IMR-90 (cell line): ENCODE measurements at regions not wholly inside any gene's neighbourhood (a gene's known extent, or its start where the extent isn't known, plus 50 kb on each side); places are given as distances from the start of the nearest gene placed in this dataset.

ENCODE experiments used
- ATAC-seq: fragments of 200-7000 bp; cut with Tn5 transposase; 2 replicates; pipeline ENCODE4 v1.9.1; 2020; ENCODE audit warnings: low read depth, mild to moderate bottlenecking, moderate library complexity
- BruUV-seq: library from RNA; stranded (reverse); fragments of 400-500 nt; replicated peaks from 2 replicates; lab custom pipeline; 2021; lab: Mats Ljungman, UMichigan
- CTCF ChIA-PET: fragments of 300-600 bp; formaldehyde crosslinking; extraction: SDS; loops from one replicate; lab custom pipeline; 2021; ENCODE audit warnings: antibody characterized with exemption; lab: Yijun Ruan, JAX
- POLR2A ChIA-PET: fragments of 300-600 bp; sonication (Branson Sonifier 250); formaldehyde crosslinking; loops from one replicate; lab custom pipeline; 2022; ENCODE audit warnings: antibody characterized with exemption; ENCODE audit not compliant: unreplicated experiment; lab: Charles Lee
- DNase-seq: peaks from one replicate; pipeline ENCODE4 v3.0.0; 2013
- H2AFZ ChIP-seq: replicated peaks from 2 replicates; pipeline ENCODE3; 2013; ENCODE audit warnings: low read length, mild to moderate bottlenecking; ENCODE audit not compliant: poor library complexity
- H2AK5ac ChIP-seq: 2 replicates; pipeline ENCODE4 v1.6.1; 2013; ENCODE audit warnings: low read depth, low read length, inconsistent platforms
- H2AK9ac ChIP-seq: replicated peaks from 2 replicates; pipeline ENCODE3; 2013; ENCODE audit warnings: mild to moderate bottlenecking, low read depth, low read length, moderate library complexity; ENCODE audit not compliant: poor library complexity
- H2BK120ac ChIP-seq: 2 replicates; pipeline ENCODE4 v1.6.1; 2013; ENCODE audit warnings: low read depth, low read length, inconsistent platforms
- H2BK15ac ChIP-seq: 3 replicates; pipeline ENCODE4 v1.6.1; 2013; ENCODE audit warnings: low read depth, low read length, inconsistent platforms
- H2BK20ac ChIP-seq: 2 replicates; pipeline ENCODE4 v1.6.1; 2013; ENCODE audit warnings: low read depth, mild to moderate bottlenecking, inconsistent platforms, low read length, moderate library complexity
- H2BK5ac ChIP-seq: 2 replicates; pipeline ENCODE4 v1.6.1; 2013; ENCODE audit warnings: mild to moderate bottlenecking, low read depth, low read length, inconsistent platforms; ENCODE audit not compliant: poor library complexity, severe bottlenecking
- H3K14ac ChIP-seq: replicated peaks from 2 replicates; pipeline ENCODE4 v1.6.1; 2013; ENCODE audit warnings: low read depth, low read length, inconsistent platforms
- H3K18ac ChIP-seq: 2 replicates; pipeline ENCODE4 v1.6.1; 2013; ENCODE audit warnings: low read depth, low read length, control low read depth
- H3K23ac ChIP-seq: 2 replicates; pipeline ENCODE4 v1.6.1; 2013; ENCODE audit warnings: low read depth, low read length, inconsistent platforms
- H3K27ac ChIP-seq: 2 replicates; pipeline ENCODE4 v1.5.1; 2013; ENCODE audit warnings: mild to moderate bottlenecking, control low read depth, low read length; ENCODE audit not compliant: insufficient read depth
- H3K27me3 ChIP-seq: 2 replicates; pipeline ENCODE4 v1.6.1; 2013; ENCODE audit warnings: low read length; ENCODE audit not compliant: control insufficient read depth, insufficient read depth
- H3K36me3 ChIP-seq: 2 replicates; pipeline ENCODE4 v1.6.1; 2013; ENCODE audit warnings: low read length, mixed read lengths; ENCODE audit not compliant: control insufficient read depth, insufficient read depth
- H3K4ac ChIP-seq: 2 replicates; pipeline ENCODE4 v1.6.1; 2013; ENCODE audit warnings: low read depth, low read length, inconsistent platforms
- H3K4me1 ChIP-seq: 2 replicates; pipeline ENCODE4 v1.6.1; 2013; ENCODE audit warnings: low read length, mixed read lengths; ENCODE audit not compliant: control insufficient read depth, insufficient read depth
- H3K4me2 ChIP-seq: 2 replicates; pipeline ENCODE4 v1.6.1; 2013; ENCODE audit warnings: low read depth, mild to moderate bottlenecking, control low read depth, low read length, moderate library complexity
- H3K4me3 ChIP-seq: 2 replicates; pipeline ENCODE4 v1.5.1; 2013; ENCODE audit warnings: low read depth, mild to moderate bottlenecking, control low read depth, low read length, moderate library complexity; ENCODE audit not compliant: insufficient read depth
- H3K56ac ChIP-seq: 2 replicates; pipeline ENCODE4 v1.6.1; 2013; ENCODE audit warnings: low read length, inconsistent platforms; ENCODE audit not compliant: insufficient read depth; ENCODE audit errors: extremely low read depth
- H3K79me1 ChIP-seq, 2 experiments: 2 replicates each; pipeline ENCODE4 v1.6.1; 2013; ENCODE audit warnings: low read length in 2 of 2, inconsistent platforms in 1 of 2, low read depth in 1 of 2
- H3K9ac ChIP-seq: 2 replicates; pipeline ENCODE4 v1.6.1; 2013; ENCODE audit warnings: low read depth, low read length, control low read depth
- H3K9me1 ChIP-seq: 2 replicates; pipeline ENCODE4 v1.6.1; 2013; ENCODE audit warnings: low read length, inconsistent platforms; ENCODE audit not compliant: insufficient read depth
- H3K9me3 ChIP-seq: 2 replicates; pipeline ENCODE4 v1.6.1; 2013; ENCODE audit warnings: low read length; ENCODE audit not compliant: control insufficient read depth, insufficient read depth
- H4K20me1 ChIP-seq: 2 replicates; pipeline ENCODE4 v1.6.1; 2013; ENCODE audit warnings: low read length, inconsistent platforms; ENCODE audit not compliant: insufficient read depth
- H4K5ac ChIP-seq: 2 replicates; pipeline ENCODE4 v1.6.1; 2013; ENCODE audit warnings: mild to moderate bottlenecking, low read depth, low read length, control low read depth
- H4K8ac ChIP-seq, 2 experiments: 2 replicates each; pipeline ENCODE4 v1.6.1; 2013; ENCODE audit warnings: low read depth in 2 of 2, low read length in 2 of 2, control low read depth in 1 of 2, inconsistent platforms in 1 of 2
- H4K91ac ChIP-seq: 2 replicates; pipeline ENCODE4 v1.6.1; 2013; ENCODE audit warnings: low read depth, low read length, inconsistent platforms; ENCODE audit not compliant: insufficient read depth
- BHLHE40 ChIP-seq: fragments of 150-350 bp; IDR thresholded peaks from 2 replicates; pipeline ENCODE4 v1.6.1; 2016; ENCODE audit warnings: mild to moderate bottlenecking, low read depth, low read length
- CEBPB ChIP-seq: IDR thresholded peaks from 2 replicates; pipeline ENCODE4 v1.6.1; 2012; ENCODE audit warnings: low read depth, low read length, improper control_type of control experiment
- CHD1 ChIP-seq: IDR thresholded peaks from 2 replicates; pipeline ENCODE4 v1.6.1; 2012; ENCODE audit warnings: low read depth, low read length, improper control_type of control experiment
- CTCF ChIP-seq: conservative IDR thresholded peaks from 2 replicates; pipeline ENCODE4 v1.5.1; 2012; ENCODE audit warnings: mild to moderate bottlenecking, low read depth, low read length, improper control_type of control experiment
- ELK1 ChIP-seq: fragments of 150-350 bp; IDR thresholded peaks from 2 replicates; pipeline ENCODE4 v1.6.1; 2016; ENCODE audit warnings: low read depth, mild to moderate bottlenecking, low read length, moderate library complexity, borderline replicate concordance
- FOS ChIP-seq: fragments of 150-350 bp; IDR thresholded peaks from 2 replicates; pipeline ENCODE4 v1.6.1; 2016; ENCODE audit warnings: low read depth, low read length
- MAFK ChIP-seq: IDR thresholded peaks from 2 replicates; pipeline ENCODE4 v1.6.1; 2012; ENCODE audit warnings: low read depth, low read length, improper control_type of control experiment
- MAZ ChIP-seq: IDR thresholded peaks from 2 replicates; pipeline ENCODE4 v1.6.1; 2012; ENCODE audit warnings: low read depth, mild to moderate bottlenecking, low read length, improper control_type of control experiment, moderate library complexity, borderline replicate concordance
- MXI1 ChIP-seq: IDR thresholded peaks from 2 replicates; pipeline ENCODE4 v1.6.1; 2012; ENCODE audit warnings: low read depth, mild to moderate bottlenecking, low read length, moderate library complexity, borderline replicate concordance
- NFE2L2 ChIP-seq: fragments of 150-350 bp; IDR thresholded peaks from 2 replicates; pipeline ENCODE4 v1.6.1; 2016; ENCODE audit warnings: low read depth, mild to moderate bottlenecking, low read length
- POLR2A ChIP-seq: IDR thresholded peaks from 2 replicates; pipeline ENCODE4 v1.6.1; 2012; ENCODE audit warnings: mild to moderate bottlenecking, low read depth, low read length
- RAD21 ChIP-seq: IDR thresholded peaks from 2 replicates; pipeline ENCODE4 v1.6.1; 2012; ENCODE audit warnings: low read length, improper control_type of control experiment
- RCOR1 ChIP-seq: IDR thresholded peaks from 2 replicates; pipeline ENCODE4 v1.6.1; 2012; ENCODE audit warnings: mild to moderate bottlenecking, low read length, improper control_type of control experiment; ENCODE audit not compliant: insufficient replicate concordance
- RFX5 ChIP-seq: IDR thresholded peaks from 2 replicates; pipeline ENCODE4 v1.8.0; 2012; ENCODE audit warnings: low read depth, mild to moderate bottlenecking, low read length, moderate library complexity
- SMC3 ChIP-seq: fragments of 150-350 bp; IDR thresholded peaks from 2 replicates; pipeline ENCODE4 v1.6.1; 2016; ENCODE audit warnings: low read depth, mild to moderate bottlenecking, antibody characterized with exemption, low read length, moderate library complexity
- USF2 ChIP-seq: fragments of 150-350 bp; IDR thresholded peaks from 2 replicates; pipeline ENCODE4 v1.6.1; 2017; ENCODE audit warnings: mild to moderate bottlenecking, antibody characterized with exemption, low read length, low read depth
- WGBS, 2 experiments: methylation state at CpG; one replicate each; pipeline versions ENCODE4 v1.1.5 to v1.1.7; 2013; ENCODE audit warnings: missing lambda C conversion rate in 2 of 2; ENCODE audit not compliant: insufficient read length in 1 of 2; ENCODE audit errors: extremely low coverage in 2 of 2; 5-methylcytosine and 5-hydroxymethylcytosine counted together
- dilution Hi-C: fragments of 300-500 bp; cut with HindIII; formaldehyde crosslinking; loops from one replicate; pipeline ENCODE4 v1.14.3; 2018; ENCODE audit warnings: low sequenced_read_pairs; ENCODE audit not compliant: unreplicated experiment
- in situ Hi-C: fragments of 300-500 bp; cut with MboI; formaldehyde crosslinking; loops from 3 replicates; pipeline ENCODE4 v1.14.3; 2019; ENCODE audit warnings: low sequenced_read_pairs, inconsistent platforms, mixed read lengths
- intact Hi-C: fragments of 100-400 bp; cut with micrococcal nuclease; formaldehyde crosslinking; loops from 2 replicates; pipeline ENCODE4 v1.10.0; 2022

GRCh38 chr5:2224689-2225088, 342.0 kb upstream of the IRX4 start:
- no peak overlapping the region for H4K8ac ChIP-seq
- H3K18ac ChIP-seq: no peak overlapping the region
- no peak overlapping the region for H3K27ac ChIP-seq
- no peak overlapping the region for H3K9ac ChIP-seq
- H4K91ac ChIP-seq: no peak overlapping the region
- H3K79me1 ChIP-seq: no peaks in the 10 kb centered on the region
- ChIA-PET CTCF (no interaction called here), POLR2A (no interaction called here)
- no peak overlapping the region for H2BK5ac ChIP-seq
- H3K27me3 ChIP-seq: no peaks in the 10 kb centered on the region
- in situ Hi-C loops: no loop called here
- H3K14ac ChIP-seq: no peak overlapping the region
- dilution Hi-C loops: no loop called here
- no peak for ATAC-seq
- H3K4me2 ChIP-seq: no peak overlapping the region
- no peak overlapping the region for H3K4me3 ChIP-seq
- H4K20me1 ChIP-seq: no peaks in the 10 kb centered on the region
- no peak overlapping the region for H2AFZ ChIP-seq
- H3K4me1 ChIP-seq: no peaks in the 10 kb centered on the region
- H4K5ac ChIP-seq: no peak overlapping the region
- no peak overlapping the region for H2AK5ac ChIP-seq
- no peak overlapping the region for H3K4ac ChIP-seq
- H3K23ac ChIP-seq: no peak overlapping the region
- no peaks in the 10 kb centered on the region for H3K36me3 ChIP-seq
- 78% methylated on average over 7 of the region's 13 CpGs; no CpG with 5 or more reads in 1 of the 2 experiments for WGBS, 2 experiments
- DNase-seq: no peak
- no TSS peak for BruUV-seq
- intact Hi-C loops: no loop called here
- no peaks in the 10 kb centered on the region for H3K9me1 ChIP-seq
- no peak overlapping the region for H2BK120ac ChIP-seq
- peaks cover 22% of the 10 kb centered on the region for H3K9me3 ChIP-seq
- no peak overlapping the region for H2BK15ac ChIP-seq
- TF ChIP-seq BHLHE40 (no peak), CEBPB (no peak), ELK1 (no peak), RCOR1 (no peak), MAFK (no peak), POLR2A (no peak), RAD21 (no peak), USF2 (no peak), SMC3 (no peak), FOS (no peak), MAZ (no peak), CHD1 (no peak), NFE2L2 (no peak), MXI1 (no peak), CTCF (no peak), RFX5 (no peak)
- no peak overlapping the region for H3K56ac ChIP-seq
- no peak overlapping the region for H2BK20ac ChIP-seq
- no peak overlapping the region for H2AK9ac ChIP-seq
